ENCODE measurements at regions not wholly inside any gene's neighbourhood (a gene's known extent, or its start where the extent isn't known, plus 50 kb on each side); places are given as distances from the start of the nearest gene placed in this dataset.

- TF ChIP-seq POLR2A (IDR thresholded peaks at IDR 0.05) (no peak), CTCF (IDR thresholded peaks at IDR 0.05) (no peak), POLR2AphosphoS5 (IDR thresholded peaks at IDR 0.05) (no peak), EP300 (IDR thresholded peaks at IDR 0.05) (no peak)
Measured at GRCh38 chr4:14888790-14889572, 113.3 kb upstream of the CPEB2 start.
